ENCODE measurements at regions not wholly inside any gene's neighbourhood (a gene's known extent, or its start where the extent isn't known, plus 50 kb on each side); places are given as distances from the start of the nearest gene placed in this dataset.

GRCh38 chr14:54040846-54041245 lies 84.2 kb upstream of the BMP4 start:
- Histone ChIP-seq H3K79me2 (ENCODE audit: insufficient read depth) (no peaks in the 10 kb centered on the region), H3F3A (replicated peaks; ENCODE audit: insufficient read depth) (no peaks in the 10 kb centered on the region), H3K9ac (no peak overlapping the region), H2AFZ (ENCODE audit: low read depth) (no peak overlapping the region), H3K36me3 (replicated peaks in 1 of 2; ENCODE audit: control insufficient read depth in 1 of 2, insufficient read depth in 2 of 2, low read length in 1 of 2) (no peaks in the 10 kb centered on the region), H3K27me3 (ENCODE audit: insufficient read depth) (peaks cover 4% of the 10 kb centered on the region; the same call in 1 of the 2 replicates), H3K9me3 (no peaks in the 10 kb centered on the region), H3K4me2 (no peak overlapping the region), H3K4me1 (ENCODE audit: control insufficient read depth in 1 of 2, insufficient read depth in 2 of 2, low read depth in 1 of 2, low read length in 1 of 2) (no peaks in the 10 kb centered on the region), H3K9me2 (no peaks in the 10 kb centered on the region), H4K20me1 (ENCODE audit: insufficient read depth) (no peaks in the 10 kb centered on the region), H3K27ac (ENCODE audit: low read depth in 2 of 2, low read length in 1 of 2) (no peak overlapping the region), H3K4me3 (ENCODE audit: low read depth in 2 of 2, low read length in 1 of 2) (no peak overlapping the region)
- TF ChIP-seq JUND (IDR thresholded peaks at IDR 0.05) (no peak), ELF1 (IDR thresholded peaks at IDR 0.05) (no peak), RAD21 (IDR thresholded peaks at IDR 0.05; ENCODE audit: low read length) (no peak), NRF1 (IDR thresholded peaks at IDR 0.05; ENCODE audit: low read depth, low read length) (no peak), USF2 (IDR thresholded peaks at IDR 0.05; ENCODE audit: borderline replicate concordance, low read depth, low read length) (no peak), REST (IDR thresholded peaks at IDR 0.05; ENCODE audit: low read depth, low read length) (no peak), FOXM1 (IDR thresholded peaks at IDR 0.05; ENCODE audit: low read depth) (no peak), PBX3 (IDR thresholded peaks at IDR 0.05) (no peak)
- TF ChIP-seq, protein P1, sequence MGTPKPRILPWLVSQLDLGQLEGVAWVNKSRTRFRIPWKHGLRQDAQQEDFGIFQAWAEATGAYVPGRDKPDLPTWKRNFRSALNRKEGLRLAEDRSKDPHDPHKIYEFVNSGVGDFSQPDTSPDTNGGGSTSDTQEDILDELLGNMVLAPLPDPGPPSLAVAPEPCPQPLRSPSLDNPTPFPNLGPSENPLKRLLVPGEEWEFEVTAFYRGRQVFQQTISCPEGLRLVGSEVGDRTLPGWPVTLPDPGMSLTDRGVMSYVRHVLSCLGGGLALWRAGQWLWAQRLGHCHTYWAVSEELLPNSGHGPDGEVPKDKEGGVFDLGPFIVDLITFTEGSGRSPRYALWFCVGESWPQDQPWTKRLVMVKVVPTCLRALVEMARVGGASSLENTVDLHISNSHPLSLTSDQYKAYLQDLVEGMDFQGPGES (IDR thresholded peaks at IDR 0.05; ENCODE audit: low read depth, low read length), result no peak
- TF ChIP-seq, protein P2, sequence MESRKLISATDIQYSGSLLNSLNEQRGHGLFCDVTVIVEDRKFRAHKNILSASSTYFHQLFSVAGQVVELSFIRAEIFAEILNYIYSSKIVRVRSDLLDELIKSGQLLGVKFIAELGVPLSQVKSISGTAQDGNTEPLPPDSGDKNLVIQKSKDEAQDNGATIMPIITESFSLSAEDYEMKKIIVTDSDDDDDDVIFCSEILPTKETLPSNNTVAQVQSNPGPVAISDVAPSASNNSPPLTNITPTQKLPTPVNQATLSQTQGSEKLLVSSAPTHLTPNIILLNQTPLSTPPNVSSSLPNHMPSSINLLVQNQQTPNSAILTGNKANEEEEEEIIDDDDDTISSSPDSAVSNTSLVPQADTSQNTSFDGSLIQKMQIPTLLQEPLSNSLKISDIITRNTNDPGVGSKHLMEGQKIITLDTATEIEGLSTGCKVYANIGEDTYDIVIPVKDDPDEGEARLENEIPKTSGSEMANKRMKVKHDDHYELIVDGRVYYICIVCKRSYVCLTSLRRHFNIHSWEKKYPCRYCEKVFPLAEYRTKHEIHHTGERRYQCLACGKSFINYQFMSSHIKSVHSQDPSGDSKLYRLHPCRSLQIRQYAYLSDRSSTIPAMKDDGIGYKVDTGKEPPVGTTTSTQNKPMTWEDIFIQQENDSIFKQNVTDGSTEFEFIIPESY (IDR thresholded peaks at IDR 0.05; ENCODE audit: borderline replicate concordance, low read depth), result no peak
- CTCF ChIA-PET, result no interaction called here
- DNase-seq, result no peak
- POLR2A ChIA-PET, result interaction anchor here (0.6 kb wide), 1 partner anchor 432 kb away, joined by 4 read pairs; no protein-coding TSS in a partner anchor

All from SK-N-SH (cell line).